Endothelial cell of umbilical vein (primary cell): ENCODE measurements at regions not wholly inside any gene's neighbourhood (a gene's known extent, or its start where the extent isn't known, plus 50 kb on each side); places are given as distances from the start of the nearest gene placed in this dataset.

Source experiments
- BruUV-seq: library from RNA; stranded (reverse); fragments of 400-500 nt; replicated peaks from 2 replicates; lab custom pipeline; 2021; lab: Mats Ljungman, UMichigan
- CTCF ChIA-PET: fragments of 300-600, 350-600 bp; sonication (Branson Sonifier 250); formaldehyde crosslinking; loops from one replicate; lab custom pipeline; 2021; ENCODE audit warnings: antibody characterized with exemption, inconsistent platforms; lab: Charles Lee
- POLR2A ChIA-PET: fragments of 300-600, 350-600 bp; sonication (Branson Sonifier 250); formaldehyde crosslinking; loops from one replicate; lab custom pipeline; 2021; ENCODE audit warnings: antibody characterized with exemption, inconsistent platforms; lab: Charles Lee
- DNase-seq: peaks from one replicate; pipeline ENCODE4 v3.0.0-alpha.2; 2011; ENCODE audit warnings: low read depth, low spot score
- FAIRE-seq: peaks from 2 replicates; lab custom pipeline; 2011; peaks lifted over from hg19 to GRCh38; lab: Jason Lieb, UNC
- H2AFZ ChIP-seq: 2 replicates; pipeline ENCODE4 v1.6.0; 2012; ENCODE audit warnings: low read depth, low read length, control low read depth, inconsistent platforms
- H3K27ac ChIP-seq: 2 replicates; pipeline ENCODE4 v1.5.1; 2011; ENCODE audit warnings: low read depth, mild to moderate bottlenecking, control low read depth, low read length, moderate library complexity; ENCODE audit not compliant: insufficient read depth
- H3K27me3 ChIP-seq, 2 experiments: 2 replicates each; pipeline versions ENCODE4 v1.6.0 to v1.6.1; 2011; ENCODE audit warnings: low read length in 2 of 2, mixed read lengths in 1 of 2; ENCODE audit not compliant: control insufficient read depth in 2 of 2, insufficient read depth in 2 of 2
- H3K36me3 ChIP-seq, 2 experiments: 2 replicates in 1 of 2; 3 replicates in 1 of 2; pipeline ENCODE4 v1.5.1; 2011; ENCODE audit warnings: low read length in 2 of 2, mild to moderate bottlenecking in 1 of 2, moderate library complexity in 1 of 2; ENCODE audit not compliant: control insufficient read depth in 2 of 2, insufficient read depth in 2 of 2; ENCODE audit errors: extremely low read depth in 1 of 2
- H3K4me1 ChIP-seq: 3 replicates; pipeline ENCODE4 v1.5.1; 2011; ENCODE audit warnings: mild to moderate bottlenecking, low read length; ENCODE audit not compliant: control insufficient read depth, insufficient read depth; ENCODE audit errors: extremely low read depth
- H3K4me2 ChIP-seq: 2 replicates; pipeline ENCODE4 v1.6.1; 2011; ENCODE audit warnings: low read length, control low read depth, mixed read lengths; ENCODE audit not compliant: insufficient read depth
- H3K4me3 ChIP-seq, 3 experiments: fragments of 200-600 bp in 1 of 3; sonication (generic), shearing (Covaris generic) in 1 of 3; replicated peaks in 1 of 3; 2 replicates each; pipeline ENCODE4 v1.5.1; 2011 to 2016; ENCODE audit warnings: control low read depth in 3 of 3, low read length in 3 of 3, mild to moderate bottlenecking in 2 of 3, inconsistent platforms in 1 of 3, low read depth in 1 of 3, moderate library complexity in 1 of 3; ENCODE audit not compliant: insufficient read depth in 1 of 3
- H3K79me2 ChIP-seq: 2 replicates; pipeline ENCODE4 v1.6.0; 2012; ENCODE audit warnings: low read length, inconsistent platforms; ENCODE audit not compliant: control insufficient read depth, insufficient read depth
- H3K9ac ChIP-seq: replicated peaks from 2 replicates; pipeline ENCODE3; 2011; ENCODE audit warnings: low read length, control low read depth; ENCODE audit not compliant: insufficient read depth; ENCODE audit errors: extremely low read depth
- H3K9me1 ChIP-seq: replicated peaks from 3 replicates; pipeline ENCODE4 v1.6.0; 2011; ENCODE audit warnings: mild to moderate bottlenecking, low read length; ENCODE audit not compliant: control insufficient read depth, insufficient read depth; ENCODE audit errors: extremely low read depth
- H3K9me3 ChIP-seq: replicated peaks from 2 replicates; pipeline ENCODE4 v1.5.1; 2012; ENCODE audit warnings: low read length, inconsistent platforms; ENCODE audit not compliant: control insufficient read depth, insufficient read depth
- H4K20me1 ChIP-seq: replicated peaks from 2 replicates; pipeline ENCODE3; 2011; ENCODE audit warnings: mild to moderate bottlenecking, low read length; ENCODE audit not compliant: control insufficient read depth, insufficient read depth; ENCODE audit errors: extremely low read depth
- CTCF ChIP-seq, 2 donors: IDR thresholded peaks; 1 replicate in 1 of 2; 2 replicates in 1 of 2; pipeline ENCODE4 v1.5.1; 2011; ENCODE audit warnings: low read length in 2 of 2, mild to moderate bottlenecking in 2 of 2, moderate library complexity in 2 of 2, control low read depth in 1 of 2, inconsistent platforms in 1 of 2, low read depth in 1 of 2; ENCODE audit not compliant: insufficient read depth in 1 of 2; ENCODE audit errors: extremely low read depth in 1 of 2
- EZH2 ChIP-seq: IDR thresholded peaks from 2 replicates; pipeline ENCODE4 v1.6.1; 2012; ENCODE audit warnings: borderline replicate concordance, low read depth, mild to moderate bottlenecking, moderate library complexity, low read length, inconsistent platforms; ENCODE audit not compliant: severe bottlenecking
- FOS ChIP-seq: IDR thresholded peaks from 2 replicates; pipeline ENCODE4 v1.6.1; 2011; ENCODE audit warnings: mild to moderate bottlenecking, low read length, moderate library complexity, borderline replicate concordance; ENCODE audit not compliant: insufficient read depth
- GATA2 ChIP-seq: IDR thresholded peaks from 2 replicates; pipeline ENCODE4 v1.7.0; 2011; ENCODE audit warnings: low read depth, mild to moderate bottlenecking, moderate library complexity, mixed read lengths, low read length; ENCODE audit not compliant: insufficient read length, insufficient read depth
- JUN ChIP-seq: IDR thresholded peaks from 2 replicates; pipeline ENCODE4 v1.6.1; 2011; ENCODE audit warnings: borderline replicate concordance, low read depth; ENCODE audit not compliant: insufficient read length, insufficient read depth
- MAX ChIP-seq: IDR thresholded peaks from 2 replicates; pipeline ENCODE4 v1.6.1; 2011; ENCODE audit not compliant: insufficient read depth, insufficient read length
- MYC ChIP-seq: IDR thresholded peaks from one replicate; pipeline ENCODE4 v1.6.1; 2011; ENCODE audit warnings: mild to moderate bottlenecking, low read depth, low read length
- POLR2A ChIP-seq: IDR thresholded peaks from 2 replicates; pipeline ENCODE4 v1.6.1; 2012; ENCODE audit warnings: low read depth, mild to moderate bottlenecking, control low read depth, low read length
- POLR2AphosphoS5 ChIP-seq: IDR thresholded peaks from 2 replicates; pipeline ENCODE4 v1.6.1; 2012; ENCODE audit warnings: low read depth, mild to moderate bottlenecking, control low read depth, low read length, moderate library complexity; ENCODE audit not compliant: insufficient read depth
- dilution Hi-C: fragments of 300-500 bp; cut with MboI; formaldehyde crosslinking; loops from one replicate; pipeline ENCODE4 v1.15.0; 2019; ENCODE audit warnings: low sequenced_read_pairs; ENCODE audit not compliant: extremely low pct_ligation_motif_present
- intact Hi-C: fragments of 100-400 bp; cut with micrococcal nuclease; formaldehyde crosslinking; loops from one replicate; pipeline ENCODE4 v1.10.0; 2022

- peak overlapping the region; percentile 53 for H3K4me2 ChIP-seq
- H3K9me3 ChIP-seq = no peaks in the 10 kb centered on the region
- no peaks in the 10 kb centered on the region for H3K79me2 ChIP-seq
- no peak for DNase-seq
- peak; percentile 12 for FAIRE-seq
- no peaks in the 10 kb centered on the region for H3K27me3 ChIP-seq
- H3K27ac ChIP-seq = peak overlapping the region; percentile 100
- no peak for TF ChIP-seq POLR2A
- TF ChIP-seq MAX = no peak
- TF ChIP-seq EZH2 = no peak
- TF ChIP-seq GATA2 = no peak
- TF ChIP-seq FOS = no peak
- no TSS peak for BruUV-seq
- CTCF ChIA-PET = interaction anchor here (0.8 to 1.5 kb wide), 3 partner anchors 22 to 448 kb away, joined by 3 to 4 read pairs (median 4); no protein-coding TSS in a partner anchor
- no peak overlapping the region for H3K4me3 ChIP-seq
- peak overlapping the region; percentile 96 for H3K9ac ChIP-seq
- peak overlapping the region; percentile 66 for H2AFZ ChIP-seq
- H4K20me1 ChIP-seq = no peaks in the 10 kb centered on the region
- dilution Hi-C loops = no loop called here
- peaks cover 60% of the 10 kb centered on the region for H3K4me1 ChIP-seq
- H3K9me1 ChIP-seq = no peaks in the 10 kb centered on the region
- H3K36me3 ChIP-seq = no peaks in the 10 kb centered on the region
- POLR2A ChIA-PET = interaction anchor here (2.0 kb wide), 1 partner anchor 124 kb away, joined by 5 read pairs; the partner anchor contains the start of genes SLC38A6 and TRMT5
- intact Hi-C loops = no loop called here
These were observed 123.3 kb downstream of the SLC38A6 start for GRCh38 chr14:61104358-61104757.

GRCh38 chr14:61103541-61104339, 122.7 kb downstream of the SLC38A6 start:
- H3K4me2 ChIP-seq = peak overlapping the region; percentile 59
- no peaks in the 10 kb centered on the region for H3K9me3 ChIP-seq
- H3K27ac ChIP-seq = peak overlapping the region; percentile 100
- peak; percentile 90 for TF ChIP-seq POLR2AphosphoS5
- TF ChIP-seq POLR2A = peak; percentile 52
- no peak for TF ChIP-seq EZH2
- TF ChIP-seq GATA2 = peak; percentile 28
- TF ChIP-seq CTCF (IDR thresholded peaks at IDR 0.05; ENCODE audit: extremely low read depth in 1 of 2, insufficient read depth in 1 of 2, low read depth in 1 of 2, low read length in 2 of 2) = no peak
- TF ChIP-seq JUN = peak; percentile 98
- TF ChIP-seq FOS = peak; percentile 99
- no peak for TF ChIP-seq MAX
- TF ChIP-seq MYC = no peak
- DNase-seq (peak; percentile 94), FAIRE-seq (peak; percentile 81)
- no peaks in the 10 kb centered on the region for H3K36me3 ChIP-seq
- H2AFZ ChIP-seq = peak overlapping the region; percentile 66
- ChIA-PET CTCF (interaction anchor here (0.8 to 2.2 kb wide), 6 partner anchors 22 to 479 kb away, joined by 3 to 9 read pairs (median 4); no protein-coding TSS in a partner anchor), POLR2A (interaction anchor here (0.9 to 2.0 kb wide), 3 partner anchors 22 to 123 kb away, joined by 3 to 5 read pairs (median 5); partner anchors contain the start of genes SLC38A6 and TRMT5)
- no TSS peak for BruUV-seq
- dilution Hi-C loops = no loop called here
- peak overlapping the region in 1 of 3 experiments; percentile 17 for H3K4me3 ChIP-seq
- no peaks in the 10 kb centered on the region for H4K20me1 ChIP-seq
- no peaks in the 10 kb centered on the region for H3K79me2 ChIP-seq
- H3K27me3 ChIP-seq = no peaks in the 10 kb centered on the region
- H3K9ac ChIP-seq = peak overlapping the region; percentile 96
- H3K9me1 ChIP-seq = no peaks in the 10 kb centered on the region
- intact Hi-C loops = loop anchor here (1.0 to 2.0 kb wide), 5 partner anchors 45 to 447 kb away; partner anchors contain the start of genes SLC38A6 and TRMT5
- H3K4me1 ChIP-seq = peaks cover 66% of the 10 kb centered on the region
